Nephron progenitor cell (in vitro differentiated cells): ENCODE measurements at regions not wholly inside any gene's neighbourhood (a gene's known extent, or its start where the extent isn't known, plus 50 kb on each side); places are given as distances from the start of the nearest gene placed in this dataset.
"Not testable (repeated sequence)": the region's sequence is repeated elsewhere in the genome, so short reads cannot be mapped to it uniquely, and the experiment has no call there.

Experiments used
- DNase-seq: peaks from one replicate; pipeline ENCODE4 v3.0.0; 2021
- H3K27ac Mint-ChIP-seq: 2 replicates; pipeline ENCODE4 v1.8.0; 2021; ENCODE audit warnings: mild to moderate bottlenecking, moderate library complexity, mixed read lengths
- H3K27me3 Mint-ChIP-seq: 2 replicates; pipeline ENCODE4 v1.8.0; 2021; ENCODE audit warnings: mild to moderate bottlenecking, low read depth, mixed read lengths; ENCODE audit not compliant: poor library complexity
- H3K36me3 Mint-ChIP-seq: 2 replicates; pipeline ENCODE4 v1.8.0; 2021; ENCODE audit warnings: low read depth, mixed read lengths
- H3K4me1 Mint-ChIP-seq: 2 replicates; pipeline ENCODE4 v1.8.0; 2021; ENCODE audit warnings: mixed read lengths
- H3K4me3 Mint-ChIP-seq: 2 replicates; pipeline ENCODE4 v1.8.0; 2021; ENCODE audit warnings: mild to moderate bottlenecking, moderate library complexity, mixed read lengths
- H3K9me3 Mint-ChIP-seq: 2 replicates; pipeline ENCODE4 v1.8.0; 2021; ENCODE audit warnings: mild to moderate bottlenecking, moderate library complexity, mixed read lengths
- TF ChIP-seq, protein P1 (sequence below): fragments of 200-600 bp; sonication (generic); IDR thresholded peaks from 2 replicates; pipeline ENCODE4 v1.5.0; 2021; ENCODE audit warnings: antibody characterized with exemption

GRCh38 chr4:60721685-60722084, 478.4 kb upstream of the ADGRL3 start:
- Mint-ChIP-seq H3K27ac (no peak overlapping the region), H3K27me3 (no peaks in the 10 kb centered on the region), H3K4me3 (no peak overlapping the region), H3K36me3 (no peaks in the 10 kb centered on the region), H3K9me3 (no peaks in the 10 kb centered on the region), H3K4me1 (no peaks in the 10 kb centered on the region)
- DNase-seq, result no peak
- TF ChIP-seq, protein P1, sequence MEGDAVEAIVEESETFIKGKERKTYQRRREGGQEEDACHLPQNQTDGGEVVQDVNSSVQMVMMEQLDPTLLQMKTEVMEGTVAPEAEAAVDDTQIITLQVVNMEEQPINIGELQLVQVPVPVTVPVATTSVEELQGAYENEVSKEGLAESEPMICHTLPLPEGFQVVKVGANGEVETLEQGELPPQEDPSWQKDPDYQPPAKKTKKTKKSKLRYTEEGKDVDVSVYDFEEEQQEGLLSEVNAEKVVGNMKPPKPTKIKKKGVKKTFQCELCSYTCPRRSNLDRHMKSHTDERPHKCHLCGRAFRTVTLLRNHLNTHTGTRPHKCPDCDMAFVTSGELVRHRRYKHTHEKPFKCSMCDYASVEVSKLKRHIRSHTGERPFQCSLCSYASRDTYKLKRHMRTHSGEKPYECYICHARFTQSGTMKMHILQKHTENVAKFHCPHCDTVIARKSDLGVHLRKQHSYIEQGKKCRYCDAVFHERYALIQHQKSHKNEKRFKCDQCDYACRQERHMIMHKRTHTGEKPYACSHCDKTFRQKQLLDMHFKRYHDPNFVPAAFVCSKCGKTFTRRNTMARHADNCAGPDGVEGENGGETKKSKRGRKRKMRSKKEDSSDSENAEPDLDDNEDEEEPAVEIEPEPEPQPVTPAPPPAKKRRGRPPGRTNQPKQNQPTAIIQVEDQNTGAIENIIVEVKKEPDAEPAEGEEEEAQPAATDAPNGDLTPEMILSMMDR, result no peak

- H3K27ac Mint-ChIP-seq, result no peak overlapping the region
- DNase-seq, result no peak
- no peak overlapping the region for H3K4me3 Mint-ChIP-seq
- TF ChIP-seq, protein P1, result no peak
- no peaks in the 10 kb centered on the region for H3K36me3 Mint-ChIP-seq
- H3K4me1 Mint-ChIP-seq, result no peaks in the 10 kb centered on the region
- H3K27me3 Mint-ChIP-seq, result no peaks in the 10 kb centered on the region
- peaks cover 3% of the 10 kb centered on the region for H3K9me3 Mint-ChIP-seq
These were observed 476.3 kb upstream of the ADGRL3 start for GRCh38 chr4:60723796-60724195.

DNA sequence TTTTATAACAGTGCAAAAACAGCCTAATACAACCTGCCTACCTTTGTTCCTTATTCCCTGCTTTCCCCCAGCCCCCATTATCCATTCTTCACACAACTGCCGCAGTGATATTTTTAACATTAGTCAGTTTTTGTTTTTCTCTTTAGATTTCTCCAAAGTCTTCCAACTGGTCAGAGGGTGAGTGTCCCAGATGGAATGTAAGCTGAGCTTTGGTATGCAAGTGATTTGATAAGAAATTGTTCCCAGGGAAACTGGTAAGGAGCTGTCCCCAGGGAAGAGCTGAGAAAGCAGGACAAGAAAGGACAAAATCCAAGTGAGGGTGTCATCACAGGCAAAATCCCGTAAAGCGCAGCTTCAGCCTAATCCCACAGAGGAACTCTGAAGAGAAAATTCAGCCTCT, 475.5 kb upstream of the ADGRL3 start:
- Mint-ChIP-seq H3K9me3 (peaks cover 5% of the 10 kb centered on the region), H3K4me1 (no peaks in the 10 kb centered on the region), H3K36me3 (no peaks in the 10 kb centered on the region), H3K4me3 (no peak overlapping the region), H3K27ac (no peak overlapping the region), H3K27me3 (no peaks in the 10 kb centered on the region)
- TF ChIP-seq, protein P1, result no peak
- no peak for DNase-seq

GRCh38 chr4:60726779-60727178, 473.3 kb upstream of the ADGRL3 start:
- H3K4me3 Mint-ChIP-seq, result no peak overlapping the region
- no peak for DNase-seq
- peaks cover 5% of the 10 kb centered on the region for H3K9me3 Mint-ChIP-seq
- no peaks in the 10 kb centered on the region for H3K36me3 Mint-ChIP-seq
- TF ChIP-seq, protein P1, result no peak
- H3K27ac Mint-ChIP-seq, result no peak overlapping the region
- H3K4me1 Mint-ChIP-seq, result no peaks in the 10 kb centered on the region
- H3K27me3 Mint-ChIP-seq, result no peaks in the 10 kb centered on the region

- H3K4me1 Mint-ChIP-seq, result no peaks in the 10 kb centered on the region
- H3K9me3 Mint-ChIP-seq, result peaks cover 5% of the 10 kb centered on the region
- H3K36me3 Mint-ChIP-seq, result no peaks in the 10 kb centered on the region
- no peaks in the 10 kb centered on the region for H3K27me3 Mint-ChIP-seq
- no peak overlapping the region for H3K4me3 Mint-ChIP-seq
- H3K27ac Mint-ChIP-seq, result no peak overlapping the region
- TF ChIP-seq, protein P1, result no peak
- DNase-seq, result no peak
These were observed 470.9 kb upstream of the ADGRL3 start for GRCh38 chr4:60729194-60729593.

DNA sequence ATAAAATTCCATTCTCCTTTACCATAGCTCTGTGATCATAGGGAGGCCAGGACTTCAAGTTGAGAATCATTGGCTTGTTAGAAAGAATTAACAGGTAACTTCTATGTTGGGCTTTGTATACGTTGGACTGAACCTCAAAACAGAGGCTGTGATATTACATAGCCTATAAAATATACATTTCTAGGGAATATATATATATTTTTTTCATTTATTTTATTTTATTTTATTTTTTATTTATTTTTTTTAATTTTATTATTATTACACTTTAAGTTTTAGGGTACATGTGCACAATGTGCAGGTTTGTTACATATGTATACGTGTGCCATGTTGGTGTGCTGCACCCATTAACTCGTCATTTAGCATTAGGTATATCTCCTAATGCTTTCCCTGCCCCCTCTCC, 470.4 kb upstream of the ADGRL3 start:
- H3K4me1 Mint-ChIP-seq, H3K9me3 Mint-ChIP-seq, H3K36me3 Mint-ChIP-seq, DNase-seq, H3K27me3 Mint-ChIP-seq, H3K27ac Mint-ChIP-seq, H3K4me3 Mint-ChIP-seq: not testable (repeated sequence)
